HUES6 (cell line): ENCODE measurements at regions not wholly inside any gene's neighbourhood (a gene's known extent, or its start where the extent isn't known, plus 50 kb on each side); places are given as distances from the start of the nearest gene placed in this dataset.

ENCODE experiments used
- H3K27ac ChIP-seq: 2 replicates; pipeline ENCODE4 v1.7.0; 2013; ENCODE audit warnings: low read depth, mild to moderate bottlenecking, low read length, inconsistent platforms
- H3K27me3 ChIP-seq: 2 replicates; pipeline ENCODE4 v1.6.1; 2013; ENCODE audit warnings: low read length; ENCODE audit not compliant: control insufficient read depth, insufficient read depth
- H3K36me3 ChIP-seq: 2 replicates; pipeline ENCODE4 v1.6.1; 2013; ENCODE audit warnings: low read length; ENCODE audit not compliant: control insufficient read depth, insufficient read depth
- H3K4me1 ChIP-seq: 2 replicates; pipeline ENCODE4 v1.6.1; 2013; ENCODE audit warnings: low read length; ENCODE audit not compliant: control insufficient read depth, insufficient read depth
- H3K4me3 ChIP-seq: 2 replicates; pipeline ENCODE4 v1.5.1; 2013; ENCODE audit warnings: low read depth, low read length
- H3K9ac ChIP-seq: one replicate; pipeline ENCODE4 v1.6.1; 2013; ENCODE audit warnings: mild to moderate bottlenecking, low read length
- H3K9me3 ChIP-seq: 2 replicates; pipeline ENCODE4 v1.6.1; 2013; ENCODE audit warnings: low read depth, low read length; ENCODE audit not compliant: control insufficient read depth, insufficient read depth

GRCh38 chr7:25894002-25894901, 257.7 kb upstream of the NFE2L3 start:
- no peaks in the 10 kb centered on the region for H3K27me3 ChIP-seq
- H3K36me3 ChIP-seq, result no peaks in the 10 kb centered on the region
- no peak overlapping the region for H3K4me3 ChIP-seq
- H3K4me1 ChIP-seq, result peaks cover 6% of the 10 kb centered on the region
- no peaks in the 10 kb centered on the region for H3K9me3 ChIP-seq
- H3K27ac ChIP-seq, result no peak overlapping the region
- H3K9ac ChIP-seq, result no peak overlapping the region

GRCh38 chr7:25894902-25895791, 256.9 kb upstream of the NFE2L3 start:
- Histone ChIP-seq H3K36me3 (no peaks in the 10 kb centered on the region), H3K9ac (peak overlapping the region; percentile 6), H3K27ac (no peak overlapping the region), H3K4me1 (peaks cover 6% of the 10 kb centered on the region), H3K27me3 (no peaks in the 10 kb centered on the region), H3K9me3 (no peaks in the 10 kb centered on the region), H3K4me3 (peak overlapping the region; percentile 79)

GRCh38 chr7:25895792-25896171, 256.2 kb upstream of the NFE2L3 start:
- Histone ChIP-seq H3K4me3 (peak overlapping the region; percentile 79), H3K9me3 (no peaks in the 10 kb centered on the region), H3K27ac (no peak overlapping the region), H3K36me3 (no peaks in the 10 kb centered on the region), H3K9ac (peak overlapping the region; percentile 6), H3K27me3 (no peaks in the 10 kb centered on the region), H3K4me1 (peaks cover 6% of the 10 kb centered on the region)

GRCh38 chr7:25897261-25897782, 254.7 kb upstream of the NFE2L3 start:
- Histone ChIP-seq H3K9me3 (no peaks in the 10 kb centered on the region), H3K27me3 (no peaks in the 10 kb centered on the region), H3K27ac (no peak overlapping the region), H3K4me3 (no peak overlapping the region), H3K9ac (no peak overlapping the region), H3K36me3 (no peaks in the 10 kb centered on the region), H3K4me1 (peaks cover 6% of the 10 kb centered on the region)

GRCh38 chr7:25900245-25900644, 251.8 kb upstream of the NFE2L3 start:
- Histone ChIP-seq H3K9ac (no peak overlapping the region), H3K4me3 (no peak overlapping the region), H3K27me3 (no peaks in the 10 kb centered on the region), H3K4me1 (peaks cover under 1% of the 10 kb centered on the region; the same call in 1 of the 2 replicates), H3K36me3 (no peaks in the 10 kb centered on the region), H3K27ac (no peak overlapping the region), H3K9me3 (no peaks in the 10 kb centered on the region)

GRCh38 chr7:25900877-25901276, 251.1 kb upstream of the NFE2L3 start:
- no peaks in the 10 kb centered on the region for H3K27me3 ChIP-seq
- no peaks in the 10 kb centered on the region for H3K36me3 ChIP-seq
- no peak overlapping the region for H3K4me3 ChIP-seq
- H3K9me3 ChIP-seq, result no peaks in the 10 kb centered on the region
- H3K4me1 ChIP-seq, result no peaks in the 10 kb centered on the region
- H3K27ac ChIP-seq, result no peak overlapping the region
- no peak overlapping the region for H3K9ac ChIP-seq

GRCh38 chr7:25901658-25902057, 250.3 kb upstream of the NFE2L3 start:
- Histone ChIP-seq H3K27ac (no peak overlapping the region), H3K9me3 (no peaks in the 10 kb centered on the region), H3K27me3 (no peaks in the 10 kb centered on the region), H3K4me3 (no peak overlapping the region), H3K9ac (no peak overlapping the region), H3K36me3 (no peaks in the 10 kb centered on the region), H3K4me1 (peaks cover under 1% of the 10 kb centered on the region; the same call in 1 of the 2 replicates)

- peaks cover 8% of the 10 kb centered on the region for H3K4me1 ChIP-seq
- no peak overlapping the region for H3K9ac ChIP-seq
- H3K27ac ChIP-seq, result no peak overlapping the region
- H3K27me3 ChIP-seq, result no peaks in the 10 kb centered on the region
- no peaks in the 10 kb centered on the region for H3K36me3 ChIP-seq
- H3K9me3 ChIP-seq, result no peaks in the 10 kb centered on the region
- no peak overlapping the region for H3K4me3 ChIP-seq
Observed at GRCh38 chr7:25906003-25906402, 246.0 kb upstream of the NFE2L3 start.

GRCh38 chr7:25906760-25907159, 245.2 kb upstream of the NFE2L3 start:
- Histone ChIP-seq H3K36me3 (no peaks in the 10 kb centered on the region), H3K27me3 (no peaks in the 10 kb centered on the region), H3K4me1 (peaks cover 8% of the 10 kb centered on the region)

GRCh38 chr7:25907214-25907613, 244.8 kb upstream of the NFE2L3 start:
- Histone ChIP-seq H3K9me3 (no peaks in the 10 kb centered on the region), H3K4me3 (no peak overlapping the region), H3K4me1 (peaks cover 8% of the 10 kb centered on the region), H3K36me3 (no peaks in the 10 kb centered on the region), H3K9ac (no peak overlapping the region), H3K27me3 (no peaks in the 10 kb centered on the region), H3K27ac (no peak overlapping the region)

More at GRCh38 chr7:25906760-25907159, 245.2 kb upstream of the NFE2L3 start:
- Histone ChIP-seq H3K27ac (no peak overlapping the region), H3K4me3 (no peak overlapping the region), H3K9me3 (no peaks in the 10 kb centered on the region), H3K9ac (no peak overlapping the region)

- no peak overlapping the region for H3K9ac ChIP-seq
- H3K36me3 ChIP-seq, result no peaks in the 10 kb centered on the region
- no peaks in the 10 kb centered on the region for H3K27me3 ChIP-seq
- H3K4me1 ChIP-seq, result peaks cover 8% of the 10 kb centered on the region
- H3K4me3 ChIP-seq, result no peak overlapping the region
- H3K27ac ChIP-seq, result no peak overlapping the region
- no peaks in the 10 kb centered on the region for H3K9me3 ChIP-seq
Observed at GRCh38 chr7:25907731-25908130, 244.3 kb upstream of the NFE2L3 start.
